AG20443 (cell line): ENCODE measurements at regions not wholly inside any gene's neighbourhood (a gene's known extent, or its start where the extent isn't known, plus 50 kb on each side); places are given as distances from the start of the nearest gene placed in this dataset.
A peak's percentile ranks its signal among the peaks of the same experiment; 100 is the strongest.

Experiments used
- DNase-seq: peaks from one replicate; pipeline ENCODE4 v3.0.0; 2012; ENCODE audit warnings: low spot score, mixed read lengths

- no peak for DNase-seq
Measured at GRCh38 chr9:81489046-81489445, 200.3 kb downstream of the TLE1 start.

DNA sequence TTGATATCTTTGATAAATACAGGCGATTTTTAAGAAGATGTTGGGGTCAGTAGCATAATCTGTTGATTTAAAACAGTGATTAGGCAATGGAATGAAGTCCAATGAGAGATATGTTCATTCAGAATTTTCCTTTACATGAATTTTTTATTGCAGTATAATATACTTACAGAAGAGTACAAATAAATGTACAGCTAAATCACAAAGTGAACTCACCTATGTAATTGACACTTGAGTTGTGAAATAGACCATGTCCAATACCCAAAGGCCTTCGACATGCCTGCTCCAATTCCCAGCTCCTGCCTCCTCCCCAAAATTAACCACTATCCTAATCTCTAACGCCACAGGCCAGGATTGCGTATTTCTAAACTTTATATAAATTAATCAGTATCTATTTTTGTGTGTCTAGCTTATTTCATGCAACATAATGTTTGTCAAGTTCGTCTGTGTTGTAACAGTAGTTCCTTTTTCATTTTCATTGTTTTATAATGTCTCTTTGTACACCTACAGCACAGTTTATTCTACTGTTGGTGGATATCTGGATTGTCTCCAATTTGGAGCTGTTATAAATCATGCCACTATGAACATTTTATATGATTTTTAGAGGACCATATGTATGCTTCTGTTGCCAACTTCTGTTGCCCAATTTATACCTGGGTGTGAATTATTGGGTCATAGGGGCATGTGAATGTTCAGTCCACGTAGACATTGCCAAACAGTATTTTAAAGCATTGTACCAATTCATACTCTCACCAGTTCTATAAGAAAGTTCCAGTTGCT, 208.3 kb downstream of the TLE1 start:
- no peak for DNase-seq

- DNase-seq, result no peak
Measured at GRCh38 chr9:81479573-81479972, 209.8 kb downstream of the TLE1 start.

DNA sequence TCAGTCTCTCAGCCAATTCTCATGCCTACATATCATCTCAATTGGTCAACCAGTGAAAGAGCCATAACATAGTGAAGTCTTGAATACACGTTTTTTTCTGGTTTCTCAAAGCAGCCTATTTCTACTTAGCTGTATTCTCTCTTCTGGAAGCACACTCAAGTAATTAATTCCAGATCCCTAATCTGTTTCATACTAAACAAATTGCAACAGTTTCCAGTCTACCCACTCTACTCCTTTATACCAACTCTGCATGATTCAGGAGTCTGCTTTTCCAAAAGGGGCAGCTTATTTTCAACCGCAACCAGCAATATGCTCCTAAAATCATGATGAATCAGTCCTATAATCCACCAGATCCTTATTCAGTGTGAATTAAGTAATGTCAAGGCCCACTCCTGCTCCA, 211.7 kb downstream of the TLE1 start:
- DNase-seq, result peak; percentile 37

- DNase-seq, result no peak
Measured at GRCh38 chr9:81476813-81477490, 212.4 kb downstream of the TLE1 start.

DNA sequence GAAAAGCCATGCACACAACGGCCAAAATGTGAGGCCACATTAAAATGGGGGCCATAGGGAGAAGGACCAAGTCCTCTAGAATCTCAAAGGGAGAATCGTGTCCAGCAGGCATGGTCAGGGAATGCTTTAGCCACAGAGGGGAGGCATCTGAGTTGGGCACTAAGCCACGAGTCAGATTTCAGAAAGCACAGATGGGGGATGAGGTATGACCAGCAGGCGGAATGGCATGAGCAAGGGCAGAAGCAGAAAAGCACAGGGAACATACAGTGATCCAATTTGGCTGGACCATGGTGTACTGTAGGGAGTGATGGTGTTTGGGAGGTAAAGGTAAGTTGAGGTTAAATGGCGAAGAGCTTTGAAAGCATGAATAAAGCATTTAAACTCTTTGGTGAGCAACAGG, 214.6 kb downstream of the TLE1 start:
- no peak for DNase-seq

- DNase-seq, result no peak
Measured at GRCh38 chr9:81474125-81474524, 215.2 kb downstream of the TLE1 start.

DNA sequence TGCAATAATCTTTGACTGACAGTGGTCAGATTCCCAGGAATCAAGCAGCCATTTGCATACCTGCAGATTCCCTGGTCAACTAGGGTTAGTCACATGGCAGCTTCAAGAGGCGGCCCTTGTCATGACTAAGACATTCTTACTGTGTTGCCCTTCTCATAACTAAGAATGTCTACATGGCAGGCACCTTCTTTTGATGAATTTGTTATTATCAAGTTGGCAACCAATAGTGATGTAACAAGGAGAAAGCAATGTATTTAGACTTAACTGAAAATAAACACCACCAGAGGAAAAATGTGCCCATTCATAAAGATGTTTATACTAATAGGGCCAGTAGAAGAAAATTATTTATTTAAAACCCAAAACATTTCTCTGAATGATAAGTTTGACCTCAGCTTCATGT, 215.6 kb downstream of the TLE1 start:
- DNase-seq, result no peak

DNA sequence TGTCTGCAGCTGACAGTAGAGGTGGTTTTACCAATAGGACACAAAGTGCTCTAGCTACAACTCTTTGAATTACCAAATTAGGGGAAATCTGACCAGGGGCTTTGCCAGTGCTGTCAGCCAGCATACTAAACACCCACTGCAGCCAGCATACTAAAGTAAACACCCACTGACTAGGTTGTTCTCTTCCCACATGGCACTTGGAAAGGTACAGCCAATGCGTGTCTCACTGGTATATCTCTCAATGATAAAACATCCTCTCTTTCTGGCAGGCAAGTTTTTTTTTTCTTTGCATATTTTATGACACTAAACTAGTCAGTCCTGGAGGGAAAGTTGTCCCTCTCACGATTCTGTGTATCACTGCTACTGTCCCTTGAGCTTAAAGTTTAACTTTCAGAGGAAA, 216.1 kb downstream of the TLE1 start:
- no peak for DNase-seq

DNA sequence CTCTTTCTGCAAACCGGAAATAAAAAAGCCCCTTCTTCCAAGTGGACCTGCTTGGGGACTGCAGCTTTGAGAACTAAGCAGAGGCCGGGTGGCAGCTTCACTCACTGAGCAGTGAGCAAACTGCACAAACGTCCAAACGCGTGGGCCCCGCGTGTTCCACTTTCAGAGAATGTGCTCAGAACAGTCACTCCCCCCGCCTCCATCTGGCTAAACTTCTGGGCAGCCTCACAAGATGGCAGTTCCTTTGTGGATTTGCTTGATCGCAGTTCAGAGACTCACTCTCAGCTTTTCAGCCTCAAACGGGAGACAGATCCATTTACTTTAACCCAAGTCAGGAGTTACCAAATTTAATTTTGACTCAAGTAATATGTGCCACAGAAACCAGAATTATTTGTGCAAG, 216.6 kb downstream of the TLE1 start:
- no peak for DNase-seq

DNA sequence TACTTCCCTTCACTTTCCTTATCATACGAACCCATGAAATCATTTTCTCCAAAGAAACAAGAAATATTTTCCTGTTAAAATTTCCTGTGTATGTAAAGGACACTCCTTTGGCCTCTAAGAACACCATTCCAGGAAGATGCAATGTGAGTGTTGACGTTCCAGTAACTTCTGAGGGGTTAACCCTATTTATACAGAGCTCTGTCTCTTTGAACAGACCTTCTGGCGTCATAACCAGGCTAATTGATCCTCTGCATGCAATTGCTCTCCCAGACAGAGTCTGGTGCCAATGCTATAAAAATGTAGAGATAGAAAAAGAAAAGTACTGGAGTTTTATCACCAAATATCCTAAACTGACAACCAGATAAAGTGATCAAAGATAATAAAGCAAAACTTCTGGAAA, 218.5 kb downstream of the TLE1 start:
- DNase-seq, result no peak

- no peak for DNase-seq
Measured at GRCh38 chr9:81468084-81468595, 221.2 kb downstream of the TLE1 start.

DNA sequence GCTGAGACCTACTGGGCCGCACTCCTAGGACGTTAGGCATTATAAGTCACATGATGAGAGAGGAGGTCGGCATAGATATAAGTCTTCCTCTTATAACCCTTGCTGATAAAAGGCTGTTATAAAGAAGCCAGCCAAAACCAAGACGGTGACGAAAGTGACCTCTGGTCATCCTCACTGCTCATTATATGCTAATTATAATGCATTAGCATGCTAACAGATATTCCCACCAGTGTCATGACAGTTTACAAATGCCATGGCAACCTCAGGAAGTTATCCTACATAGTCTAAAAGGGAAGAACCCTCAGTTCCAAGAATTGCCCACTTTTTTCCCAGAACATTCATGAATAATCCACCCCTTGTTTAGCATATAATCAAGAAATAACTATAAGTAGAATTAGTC, 222.4 kb downstream of the TLE1 start:
- DNase-seq, result no peak

- DNase-seq, result no peak
Measured at GRCh38 chr9:81465468-81466011, 223.8 kb downstream of the TLE1 start.

GRCh38 chr9:81462801-81463200, 226.5 kb downstream of the TLE1 start:
- DNase-seq, result no peak

GRCh38 chr9:81461196-81461595, 228.2 kb downstream of the TLE1 start:
- no peak for DNase-seq

- DNase-seq, result no peak
Measured at GRCh38 chr9:81460693-81461092, 228.7 kb downstream of the TLE1 start.

DNA sequence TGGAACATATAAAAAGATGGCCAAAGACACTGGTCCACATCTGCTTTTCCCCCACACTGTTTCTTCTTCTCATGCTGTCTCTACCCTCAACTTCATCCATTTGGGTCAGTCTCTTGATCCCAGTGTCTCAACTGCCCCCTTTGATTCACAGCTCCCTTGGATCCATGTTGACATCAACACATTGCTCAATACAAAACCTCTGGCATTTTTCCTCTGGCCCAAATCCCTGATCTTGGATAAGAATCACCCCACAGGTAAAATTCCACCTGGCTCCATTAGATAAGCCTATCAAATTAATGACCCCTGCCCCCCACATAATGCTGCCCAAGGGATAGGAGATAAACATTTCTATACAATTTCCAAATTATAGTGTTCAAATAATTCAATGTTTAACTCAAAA, 229.8 kb downstream of the TLE1 start:
- no peak for DNase-seq

- DNase-seq, result peak; percentile 38
Measured at GRCh38 chr9:81456431-81457006, 232.8 kb downstream of the TLE1 start.

DNA sequence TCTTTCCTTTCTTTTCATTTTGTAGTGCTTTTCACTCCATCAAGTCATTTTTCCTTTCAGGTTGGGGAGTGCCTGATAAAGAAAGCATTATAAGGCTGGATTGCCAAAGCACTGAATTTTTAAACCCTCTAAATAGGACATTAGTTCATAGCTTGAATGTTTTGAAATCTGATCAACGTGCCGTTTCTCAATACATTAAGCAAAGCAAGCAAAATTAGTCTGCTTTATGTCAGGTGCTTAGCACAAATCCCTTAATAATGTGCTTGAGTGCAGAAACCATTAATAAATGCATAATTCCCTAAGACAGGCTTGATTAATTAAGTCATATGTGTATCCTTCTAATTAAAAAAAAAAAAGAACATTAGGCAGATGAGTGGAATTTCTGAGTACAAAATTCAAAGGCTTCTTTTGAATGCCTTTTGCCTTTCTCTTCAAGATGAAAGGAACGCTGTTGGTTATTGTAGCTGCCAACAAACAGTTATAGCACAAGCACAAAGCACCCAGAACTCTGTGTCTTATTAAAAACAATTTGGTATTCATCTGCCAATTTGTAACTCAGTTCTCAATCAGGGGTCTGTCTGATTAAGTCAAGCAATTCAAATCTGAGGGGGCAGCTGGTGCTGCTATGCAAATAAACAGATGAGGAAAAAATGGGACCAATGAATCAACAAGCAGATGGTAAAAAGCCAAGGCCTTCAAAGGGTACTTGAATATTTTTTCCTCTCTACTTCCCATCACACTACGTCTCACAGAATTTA, 233.7 kb downstream of the TLE1 start:
- DNase-seq, result no peak

- DNase-seq, result no peak
Measured at GRCh38 chr9:81445331-81445921, 243.9 kb downstream of the TLE1 start.

GRCh38 chr9:81431641-81432040, 257.7 kb downstream of the TLE1 start:
- peak; percentile 81 for DNase-seq
